GM23338 (cell line): ENCODE measurements at regions not wholly inside any gene's neighbourhood (a gene's known extent, or its start where the extent isn't known, plus 50 kb on each side); places are given as distances from the start of the nearest gene placed in this dataset.

ENCODE experiments used
- ATAC-seq: fragments of 200-7000 bp; cut with Tn5 transposase; 3 replicates; pipeline ENCODE4 v1.9.1; 2020
- DNase-seq: peaks from one replicate; pipeline ENCODE4 v3.0.0-alpha.2; 2015; ENCODE audit warnings: low spot score
- H2AFZ ChIP-seq: fragments of 200-600 bp; sonication (generic); 2 replicates; pipeline ENCODE4 v1.8.0; 2016; ENCODE audit warnings: antibody characterized with exemption, mild to moderate bottlenecking, moderate library complexity
- H3F3A ChIP-seq: fragments of 200-600 bp; sonication (generic); replicated peaks from 2 replicates; pipeline ENCODE4 v1.8.0; 2017; ENCODE audit warnings: antibody characterized with exemption, mixed run types, low read depth
- H3K27ac ChIP-seq: fragments of 200-600 bp; sonication (generic); 2 replicates; pipeline ENCODE4 v1.6.1; 2016; ENCODE audit warnings: low read depth
- H3K27me3 ChIP-seq: fragments of 200-600 bp; sonication (generic); 2 replicates; pipeline ENCODE4 v1.8.0; 2016; ENCODE audit warnings: mild to moderate bottlenecking, mixed run types, moderate library complexity; ENCODE audit not compliant: insufficient read depth
- H3K36me3 ChIP-seq: fragments of 200-600 bp; sonication (generic); 2 replicates; pipeline ENCODE4 v1.8.0; 2016; ENCODE audit warnings: mild to moderate bottlenecking; ENCODE audit not compliant: insufficient read depth
- H3K4me1 ChIP-seq: fragments of 200-600 bp; sonication (generic); 2 replicates; pipeline ENCODE4 v1.8.0; 2016; ENCODE audit warnings: mild to moderate bottlenecking, moderate library complexity; ENCODE audit not compliant: insufficient read depth
- H3K4me2 ChIP-seq: fragments of 200-600 bp; sonication (generic); 2 replicates; pipeline ENCODE4 v1.7.1; 2017; ENCODE audit warnings: mixed run types
- H3K4me3 ChIP-seq: fragments of 200-600 bp; sonication (generic); 2 replicates; pipeline ENCODE4 v1.6.1; 2016; ENCODE audit warnings: mixed run types
- H3K79me2 ChIP-seq: fragments of 200-600 bp; sonication (generic); replicated peaks from 2 replicates; pipeline ENCODE4 v1.8.0; 2017; ENCODE audit warnings: mild to moderate bottlenecking; ENCODE audit not compliant: insufficient read depth
- H3K9me2 ChIP-seq: fragments of 200-600 bp; sonication (generic); 2 replicates; pipeline ENCODE4 v1.8.0; 2017; ENCODE audit not compliant: insufficient read depth
- H4K20me1 ChIP-seq: fragments of 200-600 bp; sonication (generic); replicated peaks from 2 replicates; pipeline ENCODE4 v1.8.0; 2017; ENCODE audit warnings: mild to moderate bottlenecking; ENCODE audit not compliant: insufficient read depth
- H3K27ac Mint-ChIP-seq: 2 replicates; pipeline ENCODE4 v1.8.0; 2020; ENCODE audit warnings: inconsistent platforms, mild to moderate bottlenecking, moderate library complexity, mixed read lengths
- H3K27me3 Mint-ChIP-seq: 3 replicates; pipeline ENCODE4 v1.8.0; 2022; ENCODE audit warnings: low read depth, mild to moderate bottlenecking, moderate library complexity, mixed read lengths, inconsistent platforms; ENCODE audit not compliant: insufficient read depth, poor library complexity
- H3K36me3 Mint-ChIP-seq: 3 replicates; pipeline ENCODE4 v1.8.0; 2021; ENCODE audit warnings: low read depth, mild to moderate bottlenecking, inconsistent platforms, moderate library complexity, mixed read lengths
- H3K4me1 Mint-ChIP-seq: 3 replicates; pipeline ENCODE4 v1.8.0; 2020; ENCODE audit warnings: mild to moderate bottlenecking, inconsistent platforms, mixed read lengths
- H3K4me3 Mint-ChIP-seq: 3 replicates; pipeline ENCODE4 v1.8.0; 2021; ENCODE audit warnings: moderate library complexity, mild to moderate bottlenecking, inconsistent platforms, mixed read lengths
- H3K9me3 Mint-ChIP-seq: 3 replicates; pipeline ENCODE4 v1.8.0; 2020; ENCODE audit warnings: moderate library complexity, mild to moderate bottlenecking, inconsistent platforms, mixed read lengths
- CREB1 ChIP-seq: fragments of 250-450 bp; sonication (Bioruptor Pico); IDR thresholded peaks from 2 replicates; pipeline ENCODE4 v1.5.0; 2020; ENCODE audit warnings: low read depth, mild to moderate bottlenecking, moderate library complexity
- EZH2 ChIP-seq: fragments of 200-600 bp; sonication (generic); IDR thresholded peaks from one replicate; pipeline ENCODE4 v1.8.0; 2017; ENCODE audit warnings: antibody characterized with exemption, mild to moderate bottlenecking, low read depth; ENCODE audit not compliant: unreplicated experiment
- JUNB ChIP-seq: IDR thresholded peaks from one replicate; pipeline ENCODE4 v1.6.1; 2016; ENCODE audit warnings: antibody characterized with exemption; ENCODE audit not compliant: unreplicated experiment
- STAT1 ChIP-seq: IDR thresholded peaks from one replicate; pipeline ENCODE4 v1.6.1; 2016; ENCODE audit warnings: antibody characterized with exemption; ENCODE audit not compliant: unreplicated experiment
- ZNF114 ChIP-seq: fragments of 250-450 bp; sonication (Bioruptor Pico); IDR thresholded peaks from 2 replicates; pipeline ENCODE4 v1.5.0; 2020; ENCODE audit warnings: mild to moderate bottlenecking, moderate library complexity
- TF ChIP-seq, protein P1 (sequence below): IDR thresholded peaks from one replicate; pipeline ENCODE4 v1.6.1; 2018; ENCODE audit warnings: antibody characterized with exemption; ENCODE audit not compliant: unreplicated experiment
- TF ChIP-seq, protein P2 (sequence below), 2 experiments: fragments of 200-600 bp in 1 of 2; sonication (generic) in 1 of 2; conservative IDR thresholded peaks; 2 replicates each; pipeline versions ENCODE4 v1.5.1 to v1.6.1; 2016 to 2017; ENCODE audit warnings: antibody characterized with exemption in 2 of 2, low read depth in 2 of 2, mild to moderate bottlenecking in 2 of 2, moderate library complexity in 1 of 2
- TF ChIP-seq, protein P3 (sequence below): IDR thresholded peaks from 2 replicates; pipeline ENCODE4 v1.6.1; 2016; ENCODE audit warnings: antibody characterized with exemption
- TF ChIP-seq, protein P4 (sequence below): fragments of 250-450 bp; sonication (Bioruptor Pico); IDR thresholded peaks from 2 replicates; pipeline ENCODE4 v1.5.0; 2020; ENCODE audit warnings: mild to moderate bottlenecking, moderate library complexity

DNA sequence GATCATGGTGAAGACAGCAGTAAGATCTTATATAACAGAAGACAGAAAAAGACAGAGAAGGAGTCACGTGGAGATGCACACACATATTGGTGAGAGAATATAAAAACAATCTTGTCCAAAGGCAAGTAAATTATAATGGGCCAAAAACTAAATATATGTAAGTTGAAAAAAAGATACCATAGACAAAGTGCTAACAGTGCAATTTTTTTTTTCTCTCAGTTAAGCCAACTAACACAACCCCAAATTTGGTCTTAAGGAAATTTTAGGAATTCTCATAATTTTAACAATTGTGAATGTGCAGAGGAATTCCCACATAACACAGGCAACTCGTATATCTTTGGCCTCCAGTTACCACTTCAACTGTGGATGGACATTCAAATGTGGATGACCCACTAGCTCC lies 432.2 kb downstream of the SOX2 start (continued):
- TF ChIP-seq, protein P1, sequence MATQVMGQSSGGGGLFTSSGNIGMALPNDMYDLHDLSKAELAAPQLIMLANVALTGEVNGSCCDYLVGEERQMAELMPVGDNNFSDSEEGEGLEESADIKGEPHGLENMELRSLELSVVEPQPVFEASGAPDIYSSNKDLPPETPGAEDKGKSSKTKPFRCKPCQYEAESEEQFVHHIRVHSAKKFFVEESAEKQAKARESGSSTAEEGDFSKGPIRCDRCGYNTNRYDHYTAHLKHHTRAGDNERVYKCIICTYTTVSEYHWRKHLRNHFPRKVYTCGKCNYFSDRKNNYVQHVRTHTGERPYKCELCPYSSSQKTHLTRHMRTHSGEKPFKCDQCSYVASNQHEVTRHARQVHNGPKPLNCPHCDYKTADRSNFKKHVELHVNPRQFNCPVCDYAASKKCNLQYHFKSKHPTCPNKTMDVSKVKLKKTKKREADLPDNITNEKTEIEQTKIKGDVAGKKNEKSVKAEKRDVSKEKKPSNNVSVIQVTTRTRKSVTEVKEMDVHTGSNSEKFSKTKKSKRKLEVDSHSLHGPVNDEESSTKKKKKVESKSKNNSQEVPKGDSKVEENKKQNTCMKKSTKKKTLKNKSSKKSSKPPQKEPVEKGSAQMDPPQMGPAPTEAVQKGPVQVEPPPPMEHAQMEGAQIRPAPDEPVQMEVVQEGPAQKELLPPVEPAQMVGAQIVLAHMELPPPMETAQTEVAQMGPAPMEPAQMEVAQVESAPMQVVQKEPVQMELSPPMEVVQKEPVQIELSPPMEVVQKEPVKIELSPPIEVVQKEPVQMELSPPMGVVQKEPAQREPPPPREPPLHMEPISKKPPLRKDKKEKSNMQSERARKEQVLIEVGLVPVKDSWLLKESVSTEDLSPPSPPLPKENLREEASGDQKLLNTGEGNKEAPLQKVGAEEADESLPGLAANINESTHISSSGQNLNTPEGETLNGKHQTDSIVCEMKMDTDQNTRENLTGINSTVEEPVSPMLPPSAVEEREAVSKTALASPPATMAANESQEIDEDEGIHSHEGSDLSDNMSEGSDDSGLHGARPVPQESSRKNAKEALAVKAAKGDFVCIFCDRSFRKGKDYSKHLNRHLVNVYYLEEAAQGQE = no peak
- TF ChIP-seq, protein P2, sequence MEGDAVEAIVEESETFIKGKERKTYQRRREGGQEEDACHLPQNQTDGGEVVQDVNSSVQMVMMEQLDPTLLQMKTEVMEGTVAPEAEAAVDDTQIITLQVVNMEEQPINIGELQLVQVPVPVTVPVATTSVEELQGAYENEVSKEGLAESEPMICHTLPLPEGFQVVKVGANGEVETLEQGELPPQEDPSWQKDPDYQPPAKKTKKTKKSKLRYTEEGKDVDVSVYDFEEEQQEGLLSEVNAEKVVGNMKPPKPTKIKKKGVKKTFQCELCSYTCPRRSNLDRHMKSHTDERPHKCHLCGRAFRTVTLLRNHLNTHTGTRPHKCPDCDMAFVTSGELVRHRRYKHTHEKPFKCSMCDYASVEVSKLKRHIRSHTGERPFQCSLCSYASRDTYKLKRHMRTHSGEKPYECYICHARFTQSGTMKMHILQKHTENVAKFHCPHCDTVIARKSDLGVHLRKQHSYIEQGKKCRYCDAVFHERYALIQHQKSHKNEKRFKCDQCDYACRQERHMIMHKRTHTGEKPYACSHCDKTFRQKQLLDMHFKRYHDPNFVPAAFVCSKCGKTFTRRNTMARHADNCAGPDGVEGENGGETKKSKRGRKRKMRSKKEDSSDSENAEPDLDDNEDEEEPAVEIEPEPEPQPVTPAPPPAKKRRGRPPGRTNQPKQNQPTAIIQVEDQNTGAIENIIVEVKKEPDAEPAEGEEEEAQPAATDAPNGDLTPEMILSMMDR (conservative IDR thresholded peaks at IDR 0.05; ENCODE audit: low read depth in 2 of 2) = no peak
- no peak for TF ChIP-seq ZNF114

DNA sequence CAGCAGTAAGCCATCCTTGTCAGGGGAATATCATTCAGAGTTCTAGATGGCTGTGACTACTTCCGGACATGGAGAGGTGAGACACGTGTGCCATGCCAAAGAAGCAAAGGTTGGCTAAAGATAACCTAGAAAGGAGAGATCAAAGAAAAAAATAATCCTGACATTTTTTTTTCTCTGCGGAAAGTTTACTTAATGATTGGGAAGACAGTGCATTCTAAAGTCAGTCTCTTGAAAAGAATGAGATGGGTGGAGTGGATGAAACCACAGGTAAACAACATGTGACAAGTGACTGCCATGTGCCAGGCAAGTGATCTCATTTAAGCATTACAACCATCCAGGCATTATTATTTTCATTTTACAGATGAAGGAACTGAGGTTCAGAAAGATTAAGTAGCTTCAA lies 436.6 kb downstream of the SOX2 start:
- DNase-seq (no peak), ATAC-seq (no peak)
- no peak overlapping the region for H3K4me3 ChIP-seq
- H3K4me1 ChIP-seq = peaks cover 15% of the 10 kb centered on the region
- no peak overlapping the region for H3K4me2 ChIP-seq
- Mint-ChIP-seq H3K4me3 (no peak overlapping the region), H3K36me3 (peaks cover 21% of the 10 kb centered on the region; the same call in 2 of the 3 replicates), H3K4me1 (peaks cover 19% of the 10 kb centered on the region), H3K27ac (no peak overlapping the region), H3K9me3 (peaks cover 25% of the 10 kb centered on the region), H3K27me3 (peaks cover 3% of the 10 kb centered on the region)
- H2AFZ ChIP-seq = no peak overlapping the region; the same call in 1 of the 2 replicates
- H3K36me3 ChIP-seq = peaks cover 9% of the 10 kb centered on the region; the same call in 1 of the 2 replicates
- no peaks in the 10 kb centered on the region for H3K79me2 ChIP-seq
- no peaks in the 10 kb centered on the region for H3K27me3 ChIP-seq
- TF ChIP-seq CREB1 (no peak), ZNF114 (no peak), EZH2 (no peak), JUNB (no peak), STAT1 (no peak)
- TF ChIP-seq, protein P3, sequence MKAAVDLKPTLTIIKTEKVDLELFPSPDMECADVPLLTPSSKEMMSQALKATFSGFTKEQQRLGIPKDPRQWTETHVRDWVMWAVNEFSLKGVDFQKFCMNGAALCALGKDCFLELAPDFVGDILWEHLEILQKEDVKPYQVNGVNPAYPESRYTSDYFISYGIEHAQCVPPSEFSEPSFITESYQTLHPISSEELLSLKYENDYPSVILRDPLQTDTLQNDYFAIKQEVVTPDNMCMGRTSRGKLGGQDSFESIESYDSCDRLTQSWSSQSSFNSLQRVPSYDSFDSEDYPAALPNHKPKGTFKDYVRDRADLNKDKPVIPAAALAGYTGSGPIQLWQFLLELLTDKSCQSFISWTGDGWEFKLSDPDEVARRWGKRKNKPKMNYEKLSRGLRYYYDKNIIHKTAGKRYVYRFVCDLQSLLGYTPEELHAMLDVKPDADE = no peak
- TF ChIP-seq, protein P2 (conservative IDR thresholded peaks at IDR 0.05; ENCODE audit: low read depth in 2 of 2) = no peak
- TF ChIP-seq, protein P4, sequence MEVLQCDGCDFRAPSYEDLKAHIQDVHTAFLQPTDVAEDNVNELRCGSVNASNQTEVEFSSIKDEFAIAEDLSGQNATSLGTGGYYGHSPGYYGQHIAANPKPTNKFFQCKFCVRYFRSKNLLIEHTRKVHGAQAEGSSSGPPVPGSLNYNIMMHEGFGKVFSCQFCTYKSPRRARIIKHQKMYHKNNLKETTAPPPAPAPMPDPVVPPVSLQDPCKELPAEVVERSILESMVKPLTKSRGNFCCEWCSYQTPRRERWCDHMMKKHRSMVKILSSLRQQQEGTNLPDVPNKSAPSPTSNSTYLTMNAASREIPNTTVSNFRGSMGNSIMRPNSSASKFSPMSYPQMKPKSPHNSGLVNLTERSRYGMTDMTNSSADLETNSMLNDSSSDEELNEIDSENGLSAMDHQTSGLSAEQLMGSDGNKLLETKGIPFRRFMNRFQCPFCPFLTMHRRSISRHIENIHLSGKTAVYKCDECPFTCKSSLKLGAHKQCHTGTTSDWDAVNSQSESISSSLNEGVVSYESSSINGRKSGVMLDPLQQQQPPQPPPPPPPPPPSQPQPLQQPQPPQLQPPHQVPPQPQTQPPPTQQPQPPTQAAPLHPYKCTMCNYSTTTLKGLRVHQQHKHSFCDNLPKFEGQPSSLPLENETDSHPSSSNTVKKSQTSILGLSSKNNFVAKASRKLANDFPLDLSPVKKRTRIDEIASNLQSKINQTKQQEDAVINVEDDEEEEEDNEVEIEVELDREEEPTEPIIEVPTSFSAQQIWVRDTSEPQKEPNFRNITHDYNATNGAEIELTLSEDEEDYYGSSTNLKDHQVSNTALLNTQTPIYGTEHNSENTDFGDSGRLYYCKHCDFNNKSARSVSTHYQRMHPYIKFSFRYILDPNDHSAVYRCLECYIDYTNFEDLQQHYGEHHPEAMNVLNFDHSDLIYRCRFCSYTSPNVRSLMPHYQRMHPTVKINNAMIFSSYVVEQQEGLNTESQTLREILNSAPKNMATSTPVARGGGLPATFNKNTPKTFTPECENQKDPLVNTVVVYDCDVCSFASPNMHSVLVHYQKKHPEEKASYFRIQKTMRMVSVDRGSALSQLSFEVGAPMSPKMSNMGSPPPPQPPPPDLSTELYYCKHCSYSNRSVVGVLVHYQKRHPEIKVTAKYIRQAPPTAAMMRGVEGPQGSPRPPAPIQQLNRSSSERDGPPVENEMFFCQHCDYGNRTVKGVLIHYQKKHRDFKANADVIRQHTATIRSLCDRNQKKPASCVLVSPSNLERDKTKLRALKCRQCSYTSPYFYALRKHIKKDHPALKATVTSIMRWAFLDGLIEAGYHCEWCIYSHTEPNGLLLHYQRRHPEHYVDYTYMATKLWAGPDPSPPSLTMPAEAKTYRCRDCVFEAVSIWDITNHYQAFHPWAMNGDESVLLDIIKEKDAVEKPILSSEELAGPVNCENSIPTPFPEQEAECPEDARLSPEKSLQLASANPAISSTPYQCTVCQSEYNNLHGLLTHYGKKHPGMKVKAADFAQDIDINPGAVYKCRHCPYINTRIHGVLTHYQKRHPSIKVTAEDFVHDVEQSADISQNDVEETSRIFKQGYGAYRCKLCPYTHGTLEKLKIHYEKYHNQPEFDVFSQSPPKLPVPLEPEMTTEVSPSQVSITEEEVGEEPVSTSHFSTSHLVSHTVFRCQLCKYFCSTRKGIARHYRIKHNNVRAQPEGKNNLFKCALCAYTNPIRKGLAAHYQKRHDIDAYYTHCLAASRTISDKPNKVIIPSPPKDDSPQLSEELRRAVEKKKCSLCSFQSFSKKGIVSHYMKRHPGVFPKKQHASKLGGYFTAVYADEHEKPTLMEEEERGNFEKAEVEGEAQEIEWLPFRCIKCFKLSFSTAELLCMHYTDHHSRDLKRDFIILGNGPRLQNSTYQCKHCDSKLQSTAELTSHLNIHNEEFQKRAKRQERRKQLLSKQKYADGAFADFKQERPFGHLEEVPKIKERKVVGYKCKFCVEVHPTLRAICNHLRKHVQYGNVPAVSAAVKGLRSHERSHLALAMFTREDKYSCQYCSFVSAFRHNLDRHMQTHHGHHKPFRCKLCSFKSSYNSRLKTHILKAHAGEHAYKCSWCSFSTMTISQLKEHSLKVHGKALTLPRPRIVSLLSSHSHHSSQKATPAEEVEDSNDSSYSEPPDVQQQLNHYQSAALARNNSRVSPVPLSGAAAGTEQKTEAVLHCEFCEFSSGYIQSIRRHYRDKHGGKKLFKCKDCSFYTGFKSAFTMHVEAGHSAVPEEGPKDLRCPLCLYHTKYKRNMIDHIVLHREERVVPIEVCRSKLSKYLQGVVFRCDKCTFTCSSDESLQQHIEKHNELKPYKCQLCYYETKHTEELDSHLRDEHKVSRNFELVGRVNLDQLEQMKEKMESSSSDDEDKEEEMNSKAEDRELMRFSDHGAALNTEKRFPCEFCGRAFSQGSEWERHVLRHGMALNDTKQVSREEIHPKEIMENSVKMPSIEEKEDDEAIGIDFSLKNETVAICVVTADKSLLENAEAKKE (CRISPR knock-in tag) = no peak
- no peaks in the 10 kb centered on the region for H3F3A ChIP-seq
- H3K27ac ChIP-seq = no peak overlapping the region
- H4K20me1 ChIP-seq = no peaks in the 10 kb centered on the region
- no peaks in the 10 kb centered on the region for H3K9me2 ChIP-seq
